ENCODE measurements at regions not wholly inside any gene's neighbourhood (a gene's known extent, or its start where the extent isn't known, plus 50 kb on each side); places are given as distances from the start of the nearest gene placed in this dataset.

DNA sequence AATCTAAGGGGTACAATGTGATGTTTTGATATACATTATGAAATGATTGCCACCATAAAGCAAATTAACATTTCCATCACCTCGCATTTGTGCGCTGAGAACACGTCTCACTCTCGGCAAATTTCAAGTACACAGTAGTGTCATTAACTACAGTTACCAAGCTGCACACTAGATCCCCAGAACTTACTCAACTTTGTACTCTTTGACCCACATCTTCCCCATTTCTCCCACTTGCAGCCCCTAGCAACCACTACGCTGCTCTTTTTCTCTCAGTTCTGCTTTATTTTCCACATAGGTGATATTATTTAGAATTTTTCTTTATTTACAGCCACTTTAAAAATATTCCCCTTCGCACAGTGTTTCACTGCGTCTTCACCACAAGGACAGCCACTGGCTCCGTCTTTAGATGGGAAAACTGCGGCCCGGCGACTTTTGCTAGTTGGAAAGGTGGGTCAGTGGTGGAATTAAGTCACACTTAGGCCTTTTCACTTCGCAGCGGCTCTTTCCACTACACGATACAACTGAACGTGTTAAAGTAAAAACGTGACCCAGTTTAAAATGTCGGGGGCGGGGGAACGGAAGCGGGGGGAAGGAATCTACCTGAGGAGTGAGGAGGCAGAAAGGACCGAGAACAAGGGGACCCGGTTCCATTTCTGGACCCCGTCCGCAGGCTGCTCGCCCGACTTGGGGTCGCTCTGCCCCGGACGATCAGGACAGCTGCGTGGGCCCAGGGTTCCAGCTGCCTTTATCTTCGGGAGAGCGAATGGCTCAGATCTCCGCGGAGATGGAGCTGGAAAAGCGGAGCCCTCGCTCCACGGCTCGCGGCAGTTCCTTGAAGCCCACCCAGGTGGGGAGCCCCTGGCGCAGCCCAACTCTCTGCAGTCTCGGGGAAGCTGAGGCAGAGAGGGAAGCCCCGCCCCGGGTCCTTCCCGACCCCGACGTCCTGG lies 486.1 kb downstream of the UQCRFS1 start (continued):
- TF ChIP-seq MXI1 (IDR thresholded peaks at IDR 0.05; ENCODE audit: low read depth, low read length) (no peak), BMI1 (IDR thresholded peaks at IDR 0.05; ENCODE audit: borderline replicate concordance) (no peak), IKZF2 (IDR thresholded peaks at IDR 0.05) (no peak), NFYA (IDR thresholded peaks at IDR 0.05; ENCODE audit: borderline replicate concordance, low read depth, low read length) (no peak)
- TF ChIP-seq, protein P1, sequence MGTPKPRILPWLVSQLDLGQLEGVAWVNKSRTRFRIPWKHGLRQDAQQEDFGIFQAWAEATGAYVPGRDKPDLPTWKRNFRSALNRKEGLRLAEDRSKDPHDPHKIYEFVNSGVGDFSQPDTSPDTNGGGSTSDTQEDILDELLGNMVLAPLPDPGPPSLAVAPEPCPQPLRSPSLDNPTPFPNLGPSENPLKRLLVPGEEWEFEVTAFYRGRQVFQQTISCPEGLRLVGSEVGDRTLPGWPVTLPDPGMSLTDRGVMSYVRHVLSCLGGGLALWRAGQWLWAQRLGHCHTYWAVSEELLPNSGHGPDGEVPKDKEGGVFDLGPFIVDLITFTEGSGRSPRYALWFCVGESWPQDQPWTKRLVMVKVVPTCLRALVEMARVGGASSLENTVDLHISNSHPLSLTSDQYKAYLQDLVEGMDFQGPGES (IDR thresholded peaks at IDR 0.05): no peak
- TF ChIP-seq, protein P2, sequence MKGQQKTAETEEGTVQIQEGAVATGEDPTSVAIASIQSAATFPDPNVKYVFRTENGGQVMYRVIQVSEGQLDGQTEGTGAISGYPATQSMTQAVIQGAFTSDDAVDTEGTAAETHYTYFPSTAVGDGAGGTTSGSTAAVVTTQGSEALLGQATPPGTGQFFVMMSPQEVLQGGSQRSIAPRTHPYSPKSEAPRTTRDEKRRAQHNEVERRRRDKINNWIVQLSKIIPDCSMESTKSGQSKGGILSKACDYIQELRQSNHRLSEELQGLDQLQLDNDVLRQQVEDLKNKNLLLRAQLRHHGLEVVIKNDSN (IDR thresholded peaks at IDR 0.05; ENCODE audit: borderline replicate concordance, extremely low read length, insufficient read depth, low read depth, low read length): no peak
- TF ChIP-seq, protein P3, sequence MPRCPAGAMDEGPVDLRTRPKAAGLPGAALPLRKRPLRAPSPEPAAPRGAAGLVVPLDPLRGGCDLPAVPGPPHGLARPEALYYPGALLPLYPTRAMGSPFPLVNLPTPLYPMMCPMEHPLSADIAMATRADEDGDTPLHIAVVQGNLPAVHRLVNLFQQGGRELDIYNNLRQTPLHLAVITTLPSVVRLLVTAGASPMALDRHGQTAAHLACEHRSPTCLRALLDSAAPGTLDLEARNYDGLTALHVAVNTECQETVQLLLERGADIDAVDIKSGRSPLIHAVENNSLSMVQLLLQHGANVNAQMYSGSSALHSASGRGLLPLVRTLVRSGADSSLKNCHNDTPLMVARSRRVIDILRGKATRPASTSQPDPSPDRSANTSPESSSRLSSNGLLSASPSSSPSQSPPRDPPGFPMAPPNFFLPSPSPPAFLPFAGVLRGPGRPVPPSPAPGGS (IDR thresholded peaks at IDR 0.05; ENCODE audit: borderline replicate concordance, insufficient read depth, low read depth, low read length, poor library complexity, severe bottlenecking): no peak
